ENCODE measurements at regions not wholly inside any gene's neighbourhood (a gene's known extent, or its start where the extent isn't known, plus 50 kb on each side); places are given as distances from the start of the nearest gene placed in this dataset.

DNA sequence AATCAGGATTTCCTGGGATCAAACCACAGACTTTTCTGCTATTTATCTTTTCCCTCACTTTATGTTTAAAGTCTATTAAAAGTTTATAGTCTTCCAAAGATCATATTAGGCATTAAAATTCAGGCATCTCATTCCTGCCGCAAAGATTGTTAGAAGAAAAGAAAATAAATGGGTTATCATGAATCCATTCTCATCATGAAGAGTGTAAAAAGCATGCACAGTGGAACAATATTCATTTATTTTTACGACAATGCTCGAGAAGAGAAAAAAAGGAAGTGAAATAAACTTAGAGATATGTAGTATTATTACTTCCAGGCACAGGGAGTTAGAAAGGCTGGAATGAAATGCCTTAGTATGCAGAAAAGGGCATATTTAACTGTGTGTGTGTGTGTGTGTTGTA is 213.7 kb upstream of the PLSCR5 start:
- H3K27ac ChIP-seq (ENCODE audit: control insufficient read depth, insufficient read depth): no peak overlapping the region
- in situ Hi-C loops (cut with MboI): no loop called here
- no peaks in the 10 kb centered on the region for H3K36me3 ChIP-seq (ENCODE audit: control insufficient read depth in 2 of 2, insufficient read depth in 2 of 2, low read length in 1 of 2)
- TF ChIP-seq, protein P1, sequence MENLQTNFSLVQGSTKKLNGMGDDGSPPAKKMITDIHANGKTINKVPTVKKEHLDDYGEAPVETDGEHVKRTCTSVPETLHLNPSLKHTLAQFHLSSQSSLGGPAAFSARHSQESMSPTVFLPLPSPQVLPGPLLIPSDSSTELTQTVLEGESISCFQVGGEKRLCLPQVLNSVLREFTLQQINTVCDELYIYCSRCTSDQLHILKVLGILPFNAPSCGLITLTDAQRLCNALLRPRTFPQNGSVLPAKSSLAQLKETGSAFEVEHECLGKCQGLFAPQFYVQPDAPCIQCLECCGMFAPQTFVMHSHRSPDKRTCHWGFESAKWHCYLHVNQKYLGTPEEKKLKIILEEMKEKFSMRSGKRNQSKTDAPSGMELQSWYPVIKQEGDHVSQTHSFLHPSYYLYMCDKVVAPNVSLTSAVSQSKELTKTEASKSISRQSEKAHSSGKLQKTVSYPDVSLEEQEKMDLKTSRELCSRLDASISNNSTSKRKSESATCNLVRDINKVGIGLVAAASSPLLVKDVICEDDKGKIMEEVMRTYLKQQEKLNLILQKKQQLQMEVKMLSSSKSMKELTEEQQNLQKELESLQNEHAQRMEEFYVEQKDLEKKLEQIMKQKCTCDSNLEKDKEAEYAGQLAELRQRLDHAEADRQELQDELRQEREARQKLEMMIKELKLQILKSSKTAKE (IDR thresholded peaks at IDR 0.05; ENCODE audit: low read depth, poor library complexity, severe bottlenecking): no peak
- no peak for TF ChIP-seq DPF2 (IDR thresholded peaks at IDR 0.05)
- TF ChIP-seq, protein P2, sequence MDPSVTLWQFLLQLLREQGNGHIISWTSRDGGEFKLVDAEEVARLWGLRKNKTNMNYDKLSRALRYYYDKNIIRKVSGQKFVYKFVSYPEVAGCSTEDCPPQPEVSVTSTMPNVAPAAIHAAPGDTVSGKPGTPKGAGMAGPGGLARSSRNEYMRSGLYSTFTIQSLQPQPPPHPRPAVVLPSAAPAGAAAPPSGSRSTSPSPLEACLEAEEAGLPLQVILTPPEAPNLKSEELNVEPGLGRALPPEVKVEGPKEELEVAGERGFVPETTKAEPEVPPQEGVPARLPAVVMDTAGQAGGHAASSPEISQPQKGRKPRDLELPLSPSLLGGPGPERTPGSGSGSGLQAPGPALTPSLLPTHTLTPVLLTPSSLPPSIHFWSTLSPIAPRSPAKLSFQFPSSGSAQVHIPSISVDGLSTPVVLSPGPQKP (IDR thresholded peaks at IDR 0.05; ENCODE audit: low read depth, low read length): no peak
- TF ChIP-seq, protein P3, sequence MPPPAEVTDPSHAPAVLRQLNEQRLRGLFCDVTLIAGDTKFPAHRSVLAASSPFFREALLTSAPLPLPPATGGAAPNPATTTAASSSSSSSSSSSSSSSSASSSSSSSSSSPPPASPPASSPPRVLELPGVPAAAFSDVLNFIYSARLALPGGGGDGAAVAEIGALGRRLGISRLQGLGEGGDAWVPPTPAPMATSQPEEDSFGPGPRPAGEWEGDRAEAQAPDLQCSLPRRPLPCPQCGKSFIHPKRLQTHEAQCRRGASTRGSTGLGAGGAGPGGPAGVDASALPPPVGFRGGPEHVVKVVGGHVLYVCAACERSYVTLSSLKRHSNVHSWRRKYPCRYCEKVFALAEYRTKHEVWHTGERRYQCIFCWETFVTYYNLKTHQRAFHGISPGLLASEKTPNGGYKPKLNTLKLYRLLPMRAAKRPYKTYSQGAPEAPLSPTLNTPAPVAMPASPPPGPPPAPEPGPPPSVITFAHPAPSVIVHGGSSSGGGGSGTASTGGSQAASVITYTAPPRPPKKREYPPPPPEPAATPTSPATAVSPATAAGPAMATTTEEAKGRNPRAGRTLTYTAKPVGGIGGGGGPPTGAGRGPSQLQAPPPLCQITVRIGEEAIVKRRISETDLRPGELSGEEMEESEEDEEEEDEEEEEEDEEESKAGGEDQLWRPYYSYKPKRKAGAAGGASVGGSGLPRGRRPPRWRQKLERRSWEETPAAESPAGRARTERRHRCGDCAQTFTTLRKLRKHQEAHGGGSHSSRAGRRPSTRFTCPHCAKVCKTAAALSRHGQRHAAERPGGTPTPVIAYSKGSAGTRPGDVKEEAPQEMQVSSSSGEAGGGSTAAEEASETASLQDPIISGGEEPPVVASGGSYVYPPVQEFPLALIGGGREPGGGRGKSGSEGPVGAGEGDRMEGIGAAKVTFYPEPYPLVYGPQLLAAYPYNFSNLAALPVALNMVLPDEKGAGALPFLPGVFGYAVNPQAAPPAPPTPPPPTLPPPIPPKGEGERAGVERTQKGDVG (CRISPR knock-in tag; IDR thresholded peaks at IDR 0.05): no peak
- no peak for TF ChIP-seq POU2F2 (IDR thresholded peaks at IDR 0.05; ENCODE audit: borderline replicate concordance, low read depth, low read length)
- TF ChIP-seq IRF4 (IDR thresholded peaks at IDR 0.05; ENCODE audit: low read depth, low read length): no peak
- TF ChIP-seq, protein P4, sequence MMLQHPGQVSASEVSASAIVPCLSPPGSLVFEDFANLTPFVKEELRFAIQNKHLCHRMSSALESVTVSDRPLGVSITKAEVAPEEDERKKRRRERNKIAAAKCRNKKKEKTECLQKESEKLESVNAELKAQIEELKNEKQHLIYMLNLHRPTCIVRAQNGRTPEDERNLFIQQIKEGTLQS (IDR thresholded peaks at IDR 0.05; ENCODE audit: borderline replicate concordance, extremely low read depth, low read depth, low read length): no peak
- TF ChIP-seq NR2F1 (conservative IDR thresholded peaks at IDR 0.05): no peak
- TF ChIP-seq SIN3A (IDR thresholded peaks at IDR 0.05; ENCODE audit: low read depth, low read length): no peak
- TF ChIP-seq RELA (IDR thresholded peaks at IDR 0.05; ENCODE audit: borderline replicate concordance, partially characterized antibody): no peak
- no peak for TF ChIP-seq CHD4 (IDR thresholded peaks at IDR 0.05)
- no peak for TF ChIP-seq POLR2A (IDR thresholded peaks at IDR 0.05; ENCODE audit: low read depth, low read length)
- no peak for TF ChIP-seq NFYB (IDR thresholded peaks at IDR 0.05; ENCODE audit: insufficient read depth, low read depth, low read length)
- no peak for TF ChIP-seq BCL11A (IDR thresholded peaks at IDR 0.05; ENCODE audit: low read depth, low read length)
- TF ChIP-seq SRF (IDR thresholded peaks at IDR 0.05; ENCODE audit: low read depth in 2 of 2, low read length in 2 of 2): no peak
- no peak for TF ChIP-seq YY1 (IDR thresholded peaks at IDR 0.05; ENCODE audit: low read depth, low read length)
- no peaks in the 10 kb centered on the region for H3K27me3 ChIP-seq (replicated peaks in 1 of 2; ENCODE audit: control insufficient read depth in 2 of 2, insufficient read depth in 2 of 2, low read length in 1 of 2)
- DNase-seq (ENCODE audit: low read depth, low spot score) (no peak), FAIRE-seq (no peak), ATAC-seq (no peak)
- H3K4me3 ChIP-seq: no peak overlapping the region
- H3K9me3 ChIP-seq (replicated peaks; ENCODE audit: control insufficient read depth, insufficient read depth, low read length): no peaks in the 10 kb centered on the region
- CTCF ChIA-PET: no interaction called here
- no peaks in the 10 kb centered on the region for H3K79me2 ChIP-seq (ENCODE audit: control insufficient read depth, insufficient read depth, low read length)
- no peak overlapping the region for H3K4me2 ChIP-seq (ENCODE audit: control insufficient read depth, insufficient read depth)
- SMC1A ChIA-PET (ENCODE audit: uncharacterized antibody, unreplicated experiment): no interaction called here
- H2AFZ ChIP-seq (ENCODE audit: control insufficient read depth, low read depth, low read length): no peak overlapping the region
- H4K20me1 ChIP-seq (ENCODE audit: control insufficient read depth, insufficient read depth): no peaks in the 10 kb centered on the region
- no peak overlapping the region for H3K9ac ChIP-seq (ENCODE audit: control insufficient read depth, insufficient read depth, low read length)
- intact Hi-C loops (cut with micrococcal nuclease; ENCODE audit: unreplicated experiment): no loop called here
- no TSS peak for BruUV-seq (replicated peaks)
- POLR2A ChIA-PET: no interaction called here
- no peaks in the 10 kb centered on the region for H3K4me1 ChIP-seq (ENCODE audit: control insufficient read depth, insufficient read depth, low read length)
- 32% methylated on average over 3 of the region's 3 CpGs for WGBS (ENCODE audit: insufficient coverage, insufficient replicate concordance, low lambda C conversion rate, missing lambda C conversion rate)
- RAD21 ChIA-PET (ENCODE audit: unreplicated experiment): no interaction called here
